H4 (cell line): ENCODE measurements at regions not wholly inside any gene's neighbourhood (a gene's known extent, or its start where the extent isn't known, plus 50 kb on each side); places are given as distances from the start of the nearest gene placed in this dataset.

ENCODE experiments used
- DNase-seq: peaks from one replicate; pipeline ENCODE4 v3.0.0-alpha.2; 2015; ENCODE audit warnings: low spot score

- DNase-seq = no peak
Measured at GRCh38 chr11:10930224-10930971, 72.5 kb upstream of the ZBED5 start.

- DNase-seq = no peak
Measured at GRCh38 chr11:10927538-10927937, 69.7 kb upstream of the ZBED5 start.

- DNase-seq = no peak
Measured at GRCh38 chr11:10926801-10927211, 69.0 kb upstream of the ZBED5 start.

GRCh38 chr11:10925149-10925926 is 67.5 kb upstream of the ZBED5 start:
- no peak for DNase-seq

- DNase-seq = no peak
Measured at GRCh38 chr11:10923882-10924281, 66.0 kb upstream of the ZBED5 start.

GRCh38 chr11:10922892-10923291 is 65.0 kb upstream of the ZBED5 start:
- no peak for DNase-seq

- no peak for DNase-seq
Measured at GRCh38 chr11:10920875-10921274, 63.0 kb upstream of the ZBED5 start.

GRCh38 chr11:10920205-10920604 is 62.4 kb upstream of the ZBED5 start:
- DNase-seq = peak; percentile 31

GRCh38 chr11:10918698-10919097 is 60.8 kb upstream of the ZBED5 start:
- no peak for DNase-seq

GRCh38 chr11:10918275-10918674 is 60.4 kb upstream of the ZBED5 start:
- DNase-seq = no peak

- no peak for DNase-seq
Measured at GRCh38 chr11:10917802-10918201, 59.9 kb upstream of the ZBED5 start.

GRCh38 chr11:10916665-10917064 is 58.8 kb upstream of the ZBED5 start:
- DNase-seq = no peak

- no peak for DNase-seq
Measured at GRCh38 chr11:10914050-10914449, 56.2 kb upstream of the ZBED5 start.

GRCh38 chr11:10913075-10913474 is 55.2 kb upstream of the ZBED5 start:
- no peak for DNase-seq

GRCh38 chr11:10911907-10912306 is 54.1 kb upstream of the ZBED5 start:
- no peak for DNase-seq

- DNase-seq = peak; percentile 37
Measured at GRCh38 chr11:10909141-10909883, 51.5 kb upstream of the ZBED5 start.

GRCh38 chr11:10908215-10908951 is 50.5 kb upstream of the ZBED5 start:
- peak; percentile 93 for DNase-seq
